BE2C (cell line): ENCODE measurements at regions not wholly inside any gene's neighbourhood (a gene's known extent, or its start where the extent isn't known, plus 50 kb on each side); places are given as distances from the start of the nearest gene placed in this dataset.

Experiments used
- DNase-seq: peaks from one replicate; pipeline ENCODE4 v3.0.0-alpha.2; 2020
- H3K27me3 ChIP-seq: fragments of 250-450 bp; sonication (Bioruptor Pico); 2 replicates; pipeline ENCODE4 v1.5.1; 2020; ENCODE audit warnings: mild to moderate bottlenecking
- H3K36me3 ChIP-seq: fragments of 250-450 bp; sonication (Bioruptor Pico); 2 replicates; pipeline ENCODE4 v1.5.1; 2020; ENCODE audit warnings: mild to moderate bottlenecking
- H3K4me1 ChIP-seq: fragments of 250-450 bp; sonication (Bioruptor Pico); 2 replicates; pipeline ENCODE4 v1.5.1; 2020
- H3K4me3 ChIP-seq: 2 replicates; pipeline ENCODE4 v1.5.1; 2011; ENCODE audit warnings: low read depth, low read length
- H3K9me3 ChIP-seq: fragments of 250-450 bp; sonication (Bioruptor Pico); 2 replicates; pipeline ENCODE4 v1.5.1; 2020
- CTCF ChIP-seq: IDR thresholded peaks from 2 replicates; pipeline ENCODE4 v1.5.1; 2012; ENCODE audit warnings: mild to moderate bottlenecking, low read depth, low read length

GRCh38 chr18:55845221-55845620 is 257.2 kb upstream of the TCF4 start:
- no peaks in the 10 kb centered on the region for H3K36me3 ChIP-seq
- no peak for TF ChIP-seq CTCF
- no peak overlapping the region for H3K4me3 ChIP-seq
- H3K4me1 ChIP-seq, result no peaks in the 10 kb centered on the region
- H3K9me3 ChIP-seq, result no peaks in the 10 kb centered on the region
- no peak for DNase-seq
- H3K27me3 ChIP-seq, result no peaks in the 10 kb centered on the region

DNA sequence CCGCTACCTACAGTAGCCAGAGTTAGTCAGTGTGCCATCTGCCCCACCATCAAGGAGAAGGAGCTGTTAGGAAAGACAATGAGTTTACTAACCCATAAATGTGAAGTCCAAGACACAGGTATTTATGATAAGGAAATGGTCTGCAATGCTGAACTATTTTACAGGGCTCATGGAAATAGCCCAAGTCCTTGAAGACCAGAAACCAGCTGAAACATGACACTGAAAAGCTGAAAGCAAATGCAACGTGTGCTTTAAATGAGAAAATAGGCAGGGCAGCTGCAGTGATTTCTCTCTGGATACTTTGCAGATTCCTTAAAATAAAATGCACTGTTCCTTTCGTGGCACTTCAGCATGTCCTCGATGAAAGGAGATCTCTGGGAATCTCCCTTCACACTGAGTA is 256.4 kb upstream of the TCF4 start:
- no peak for DNase-seq
- Histone ChIP-seq H3K36me3 (no peaks in the 10 kb centered on the region), H3K9me3 (no peaks in the 10 kb centered on the region), H3K4me3 (no peak overlapping the region), H3K4me1 (no peaks in the 10 kb centered on the region), H3K27me3 (no peaks in the 10 kb centered on the region)
- no peak for TF ChIP-seq CTCF

DNA sequence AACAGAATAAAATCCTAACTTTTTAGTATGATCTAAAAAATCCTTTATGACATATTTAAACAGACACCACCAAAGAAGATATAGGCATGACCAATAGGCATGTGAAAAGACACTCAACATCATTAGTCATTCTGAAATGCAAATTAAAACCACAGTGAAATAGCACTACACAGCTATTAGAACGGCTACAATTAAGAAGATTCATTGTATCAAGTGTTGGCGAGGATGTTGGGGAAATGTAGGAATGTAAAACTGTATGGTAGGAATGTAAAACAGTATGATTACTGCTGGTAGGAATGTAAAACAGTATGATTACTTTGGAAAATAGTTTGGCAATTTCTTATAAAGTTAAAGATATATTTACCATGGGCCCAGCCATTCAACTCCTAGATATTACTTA is 253.3 kb upstream of the TCF4 start:
- no peaks in the 10 kb centered on the region for H3K36me3 ChIP-seq
- TF ChIP-seq CTCF, result no peak
- DNase-seq, result no peak
- H3K4me3 ChIP-seq, result no peak overlapping the region
- no peaks in the 10 kb centered on the region for H3K27me3 ChIP-seq
- H3K9me3 ChIP-seq, result no peaks in the 10 kb centered on the region
- no peaks in the 10 kb centered on the region for H3K4me1 ChIP-seq

DNA sequence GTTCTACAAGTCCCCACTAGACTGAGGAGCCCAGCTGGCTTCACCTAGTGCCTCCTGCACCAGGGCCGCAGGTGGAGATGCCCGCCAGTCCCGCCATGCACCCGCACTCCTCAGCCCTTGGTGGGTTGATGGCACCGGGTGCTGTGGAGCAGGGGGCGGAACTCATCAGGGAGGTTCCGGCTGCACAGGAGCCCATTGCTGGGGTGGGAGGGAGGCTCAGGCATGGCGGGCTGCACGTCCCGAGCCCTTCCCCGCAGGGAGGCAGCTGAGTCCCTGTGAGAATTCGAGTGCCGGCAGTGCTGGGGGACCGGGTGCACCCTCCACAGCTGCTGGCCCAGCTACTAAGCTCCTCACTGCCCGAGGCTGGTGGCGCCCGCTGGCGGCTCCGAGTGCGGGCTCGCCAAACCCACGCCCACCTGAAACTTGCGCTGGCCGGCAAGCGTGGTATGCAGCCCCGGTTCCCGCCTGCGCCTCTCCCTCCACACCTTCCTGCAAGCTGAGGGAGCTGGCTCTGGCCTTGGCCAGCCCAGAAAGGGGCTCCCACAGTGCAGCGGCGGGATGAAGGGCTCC is 252.7 kb upstream of the TCF4 start:
- Histone ChIP-seq H3K9me3 (no peaks in the 10 kb centered on the region), H3K27me3 (no peaks in the 10 kb centered on the region), H3K4me3 (no peak overlapping the region), H3K4me1 (no peaks in the 10 kb centered on the region), H3K36me3 (no peaks in the 10 kb centered on the region)
- no peak for TF ChIP-seq CTCF
- DNase-seq, result no peak

DNA sequence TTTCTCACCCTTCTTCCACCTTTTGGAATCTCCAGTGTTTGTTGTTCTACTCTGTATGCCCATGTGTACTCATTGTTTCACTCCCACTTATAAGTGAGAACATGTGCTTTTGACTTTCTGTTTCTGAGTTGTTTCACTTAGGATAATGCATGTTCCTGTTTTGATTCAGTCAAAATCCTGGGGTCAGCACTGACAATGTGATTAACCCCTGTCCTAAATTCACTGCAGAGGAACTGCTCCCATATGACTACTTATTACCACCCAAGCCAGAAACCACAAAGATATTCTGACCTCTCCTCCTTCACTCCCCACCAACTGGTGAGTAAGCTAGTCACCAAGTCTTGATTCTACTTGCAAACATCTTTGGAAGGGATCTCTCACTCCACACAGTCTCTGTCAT is 251.4 kb upstream of the TCF4 start:
- H3K27me3 ChIP-seq, result no peaks in the 10 kb centered on the region
- no peaks in the 10 kb centered on the region for H3K4me1 ChIP-seq
- no peak overlapping the region for H3K4me3 ChIP-seq
- no peaks in the 10 kb centered on the region for H3K9me3 ChIP-seq
- H3K36me3 ChIP-seq, result no peaks in the 10 kb centered on the region
- DNase-seq, result no peak
- TF ChIP-seq CTCF, result no peak

DNA sequence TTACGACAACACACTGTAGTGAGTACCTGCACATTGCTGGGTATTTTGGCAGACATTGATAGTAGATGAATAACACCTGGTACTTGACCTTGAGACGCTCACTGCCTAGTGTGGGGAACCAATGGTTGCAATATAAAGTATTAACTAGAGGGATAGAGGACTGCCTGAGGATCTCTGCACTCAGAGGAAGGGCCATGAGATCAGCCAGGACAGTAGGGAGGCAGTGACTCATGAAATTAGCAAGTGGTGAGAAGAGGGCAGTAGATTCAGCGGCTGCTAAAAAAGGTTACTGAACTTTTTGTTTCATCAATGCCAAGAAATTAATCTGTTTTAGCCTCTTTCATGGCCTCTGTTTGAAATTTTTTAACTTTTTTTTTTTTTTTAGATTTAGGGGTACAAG is 250.8 kb upstream of the TCF4 start:
- H3K36me3 ChIP-seq, result no peaks in the 10 kb centered on the region
- no peak for DNase-seq
- H3K27me3 ChIP-seq, result no peaks in the 10 kb centered on the region
- no peaks in the 10 kb centered on the region for H3K4me1 ChIP-seq
- TF ChIP-seq CTCF, result no peak
- no peak overlapping the region for H3K4me3 ChIP-seq
- no peaks in the 10 kb centered on the region for H3K9me3 ChIP-seq
